Uterus (tissue), 2 donors: ENCODE measurements at regions not wholly inside any gene's neighbourhood (a gene's known extent, or its start where the extent isn't known, plus 50 kb on each side); places are given as distances from the start of the nearest gene placed in this dataset.

Experiments used
- POLR2A ChIP-seq, 2 donors: fragments of 450-650 bp; IDR thresholded peaks; one replicate each; pipeline ENCODE4 v1.6.1; 2016; ENCODE audit warnings: antibody characterized with exemption in 2 of 2, mild to moderate bottlenecking in 1 of 2, moderate library complexity in 1 of 2
- TF ChIP-seq, protein P1 (sequence below), 4 experiments: fragments of 200-600 bp in 2 of 4; fragments of 450-650 bp in 2 of 4; sonication (generic) in 2 of 4; IDR thresholded peaks; one replicate each; pipeline ENCODE4 v1.5.1; 2016 to 2019; ENCODE audit warnings: antibody characterized with exemption in 4 of 4, mild to moderate bottlenecking in 2 of 4, moderate library complexity in 1 of 4

DNA sequence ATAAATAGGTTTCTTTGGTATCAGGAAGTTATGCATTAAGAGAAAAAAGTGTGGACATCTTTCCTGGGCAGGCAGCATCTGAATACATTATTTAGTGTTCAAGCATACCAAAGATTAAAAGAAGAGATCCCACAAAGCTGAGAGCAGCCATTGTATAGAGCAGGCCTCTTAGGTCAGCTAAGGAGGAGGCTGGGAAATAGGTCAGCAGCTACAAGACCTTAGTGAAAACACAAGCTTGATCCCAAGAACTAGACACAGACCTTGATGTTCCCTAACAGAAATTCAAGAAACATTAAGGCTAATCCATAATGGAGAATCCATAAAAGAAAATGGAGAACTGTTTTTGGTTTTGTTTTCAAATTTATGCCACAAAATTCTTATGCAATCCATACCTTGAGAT is 135.3 kb upstream of the DPT start:
- TF ChIP-seq, protein P1, sequence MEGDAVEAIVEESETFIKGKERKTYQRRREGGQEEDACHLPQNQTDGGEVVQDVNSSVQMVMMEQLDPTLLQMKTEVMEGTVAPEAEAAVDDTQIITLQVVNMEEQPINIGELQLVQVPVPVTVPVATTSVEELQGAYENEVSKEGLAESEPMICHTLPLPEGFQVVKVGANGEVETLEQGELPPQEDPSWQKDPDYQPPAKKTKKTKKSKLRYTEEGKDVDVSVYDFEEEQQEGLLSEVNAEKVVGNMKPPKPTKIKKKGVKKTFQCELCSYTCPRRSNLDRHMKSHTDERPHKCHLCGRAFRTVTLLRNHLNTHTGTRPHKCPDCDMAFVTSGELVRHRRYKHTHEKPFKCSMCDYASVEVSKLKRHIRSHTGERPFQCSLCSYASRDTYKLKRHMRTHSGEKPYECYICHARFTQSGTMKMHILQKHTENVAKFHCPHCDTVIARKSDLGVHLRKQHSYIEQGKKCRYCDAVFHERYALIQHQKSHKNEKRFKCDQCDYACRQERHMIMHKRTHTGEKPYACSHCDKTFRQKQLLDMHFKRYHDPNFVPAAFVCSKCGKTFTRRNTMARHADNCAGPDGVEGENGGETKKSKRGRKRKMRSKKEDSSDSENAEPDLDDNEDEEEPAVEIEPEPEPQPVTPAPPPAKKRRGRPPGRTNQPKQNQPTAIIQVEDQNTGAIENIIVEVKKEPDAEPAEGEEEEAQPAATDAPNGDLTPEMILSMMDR (IDR thresholded peaks at IDR 0.05) = no peak
- TF ChIP-seq POLR2A (IDR thresholded peaks at IDR 0.05) = no peak
